HCT116 (cell line): ENCODE measurements at regions not wholly inside any gene's neighbourhood (a gene's known extent, or its start where the extent isn't known, plus 50 kb on each side); places are given as distances from the start of the nearest gene placed in this dataset.
"Not testable (repeated sequence)": the region's sequence is repeated elsewhere in the genome, so short reads cannot be mapped to it uniquely, and the experiment has no call there.

ENCODE experiments used
- CTCF ChIP-seq, 3 experiments: fragments of 200-600 bp in 1 of 3; sonication (generic) in 1 of 3; IDR thresholded peaks in 2 of 3; conservative IDR thresholded peaks in 1 of 3; 2 replicates each; pipeline ENCODE4 v1.5.1; 2012 to 2017; ENCODE audit warnings: low read depth in 2 of 3, low read length in 2 of 3, antibody characterized with exemption in 1 of 3, borderline replicate concordance in 1 of 3, control low read depth in 1 of 3, mild to moderate bottlenecking in 1 of 3, mixed read lengths in 1 of 3, mixed run types in 1 of 3, moderate library complexity in 1 of 3; ENCODE audit not compliant: insufficient read depth in 1 of 3
- EZH2 ChIP-seq: fragments of 200-600 bp; sonication (generic); IDR thresholded peaks from 2 replicates; pipeline ENCODE4 v1.6.1; 2017; ENCODE audit warnings: antibody characterized with exemption, mixed run types
- POLR2A ChIP-seq: IDR thresholded peaks from 2 replicates; pipeline ENCODE4 v1.7.0; 2011; ENCODE audit warnings: borderline replicate concordance; ENCODE audit not compliant: insufficient read depth, insufficient read length; ENCODE audit errors: extremely low read depth
- ZBTB33 ChIP-seq: IDR thresholded peaks from 2 replicates; pipeline ENCODE4 v1.6.1; 2011; ENCODE audit warnings: mild to moderate bottlenecking, low read length, moderate library complexity; ENCODE audit not compliant: insufficient replicate concordance; ENCODE audit errors: extremely low read depth

- TF ChIP-seq CTCF (IDR thresholded peaks at IDR 0.05 in 2 of 3, conservative IDR thresholded peaks at IDR 0.05 in 1 of 3; ENCODE audit: borderline replicate concordance in 1 of 3, insufficient read depth in 1 of 3, low read depth in 2 of 3, low read length in 2 of 3); POLR2A; EZH2; ZBTB33: not testable (repeated sequence)
Observed at GRCh38 chr16:21487956-21488355, 111.4 kb upstream of the METTL9 start.
